PC-9 (cell line): ENCODE measurements at regions not wholly inside any gene's neighbourhood (a gene's known extent, or its start where the extent isn't known, plus 50 kb on each side); places are given as distances from the start of the nearest gene placed in this dataset.

Experiments
- BruUV-seq: library from RNA; stranded (reverse); fragments of 400-500 nt; replicated peaks from 2 replicates; lab custom pipeline; 2021; lab: Mats Ljungman, UMichigan
- CTCF ChIA-PET: fragments of 300-600 bp; sonication (Branson Sonifier 250); formaldehyde crosslinking; loops from one replicate; lab custom pipeline; 2022; ENCODE audit warnings: antibody characterized with exemption; lab: Charles Lee
- POLR2A ChIA-PET: fragments of 300-600 bp; sonication (Branson Sonifier 250); formaldehyde crosslinking; loops from one replicate; lab custom pipeline; 2022; ENCODE audit warnings: antibody characterized with exemption; ENCODE audit not compliant: unreplicated experiment; lab: Charles Lee
- DNase-seq, 2 experiments: peaks; one replicate each; pipeline versions ENCODE4 v3.0.0 to v3.0.0-alpha.2; 2015 to 2022; ENCODE audit warnings: mixed read lengths in 1 of 2
- H2AFZ ChIP-seq: fragments of 200-600 bp; sonication (generic); 2 replicates; pipeline ENCODE4 v1.8.1; 2017; ENCODE audit warnings: antibody characterized with exemption
- H3F3A ChIP-seq: fragments of 200-600 bp; sonication (generic); 2 replicates; pipeline ENCODE4 v1.8.1; 2017; ENCODE audit warnings: antibody characterized with exemption, mild to moderate bottlenecking, low read depth; ENCODE audit not compliant: insufficient read depth
- H3K27ac ChIP-seq: fragments of 200-600 bp; sonication (generic); 2 replicates; pipeline ENCODE4 v1.6.1; 2016; ENCODE audit warnings: mixed run types
- H3K27me3 ChIP-seq: fragments of 200-600 bp; sonication (generic); 2 replicates; pipeline ENCODE4 v1.6.1; 2016; ENCODE audit warnings: low read depth, mixed run types; ENCODE audit not compliant: insufficient read depth
- H3K36me3 ChIP-seq: fragments of 200-600 bp; sonication (generic); 2 replicates; pipeline ENCODE4 v1.6.1; 2016; ENCODE audit warnings: low read depth, mixed run types
- H3K4me1 ChIP-seq: fragments of 200-600 bp; sonication (generic); replicated peaks from 2 replicates; pipeline ENCODE4 v1.6.1; 2016; ENCODE audit warnings: mixed run types; ENCODE audit not compliant: insufficient read depth
- H3K4me2 ChIP-seq: fragments of 200-600 bp; sonication (generic); 2 replicates; pipeline ENCODE4 v1.6.1; 2017; ENCODE audit warnings: mixed run types
- H3K4me3 ChIP-seq: fragments of 200-600 bp; sonication (generic); 2 replicates; pipeline ENCODE4 v1.6.1; 2016; ENCODE audit warnings: mixed run types
- H3K79me2 ChIP-seq: fragments of 200-600 bp; sonication (generic); 2 replicates; pipeline ENCODE4 v1.6.1; 2017; ENCODE audit warnings: low read depth, mixed run types
- H3K9me2 ChIP-seq: fragments of 200-600 bp; sonication (generic); 2 replicates; pipeline ENCODE4 v1.8.1; 2017; ENCODE audit warnings: mild to moderate bottlenecking; ENCODE audit not compliant: insufficient read depth
- H3K9me3 ChIP-seq: fragments of 200-600 bp; sonication (generic); 2 replicates; pipeline ENCODE4 v1.8.1; 2016; ENCODE audit warnings: low read depth; ENCODE audit not compliant: insufficient read depth
- H4K20me1 ChIP-seq: fragments of 200-600 bp; sonication (generic); 2 replicates; pipeline ENCODE4 v1.8.1; 2017; ENCODE audit not compliant: insufficient read depth
- EZH2 ChIP-seq: fragments of 200-600 bp; sonication (generic); IDR thresholded peaks from 2 replicates; pipeline ENCODE4 v1.8.0; 2017; ENCODE audit warnings: antibody characterized with exemption, low read depth
- intact Hi-C: fragments of 100-400 bp; cut with micrococcal nuclease; formaldehyde crosslinking; loops from one replicate; pipeline ENCODE4 v1.10.0; 2022; ENCODE audit not compliant: unreplicated experiment
- TF ChIP-seq, protein P1 (sequence below): fragments of 200-600 bp; sonication (generic); conservative IDR thresholded peaks from 2 replicates; pipeline ENCODE4 v1.6.1; 2017; ENCODE audit warnings: mixed run types, antibody characterized with exemption, mild to moderate bottlenecking, moderate library complexity

DNA sequence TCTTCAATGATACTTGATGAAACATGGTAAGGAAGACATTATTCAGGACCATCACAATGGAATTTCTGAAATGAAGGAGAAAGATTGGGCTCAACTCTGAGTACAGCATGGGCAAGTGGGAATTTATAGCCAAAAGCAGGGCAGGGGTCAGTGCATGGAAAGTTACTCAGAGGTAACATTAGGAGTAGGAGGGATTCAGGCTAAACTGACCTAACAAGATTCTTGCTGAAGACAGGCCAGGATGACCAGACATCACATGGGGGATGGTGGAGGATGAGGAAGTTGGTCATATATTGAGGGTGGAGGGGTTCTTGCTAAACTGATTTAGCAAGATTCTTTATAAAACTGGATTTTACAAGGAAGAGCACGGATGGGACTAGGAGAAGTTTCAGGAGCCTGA is 489.8 kb downstream of the ADCYAP1 start:
- H3K9me2 ChIP-seq, result no peaks in the 10 kb centered on the region; the same call in none of the 2 replicates
- no peak overlapping the region for H3K4me3 ChIP-seq
- intact Hi-C loops, result no loop called here
- 0 out of 2 replicates have a peak, but pooled peaks cover 3% of the 10 kb centered on the region for H4K20me1 ChIP-seq
- no peak overlapping the region for H2AFZ ChIP-seq
- ChIA-PET POLR2A (no interaction called here), CTCF (no interaction called here)
- BruUV-seq, result no TSS peak
- peaks cover 2% of the 10 kb centered on the region; the same call in 1 of the 2 replicates for H3K9me3 ChIP-seq
- peak overlapping the region; percentile 40; the same call in 1 of the 2 replicates for H3K27ac ChIP-seq
- H3K36me3 ChIP-seq, result peaks cover 12% of the 10 kb centered on the region; the same call in 1 of the 2 replicates
- H3F3A ChIP-seq, result no peaks in the 10 kb centered on the region
- peaks cover 42% of the 10 kb centered on the region for H3K79me2 ChIP-seq
- TF ChIP-seq, protein P1, sequence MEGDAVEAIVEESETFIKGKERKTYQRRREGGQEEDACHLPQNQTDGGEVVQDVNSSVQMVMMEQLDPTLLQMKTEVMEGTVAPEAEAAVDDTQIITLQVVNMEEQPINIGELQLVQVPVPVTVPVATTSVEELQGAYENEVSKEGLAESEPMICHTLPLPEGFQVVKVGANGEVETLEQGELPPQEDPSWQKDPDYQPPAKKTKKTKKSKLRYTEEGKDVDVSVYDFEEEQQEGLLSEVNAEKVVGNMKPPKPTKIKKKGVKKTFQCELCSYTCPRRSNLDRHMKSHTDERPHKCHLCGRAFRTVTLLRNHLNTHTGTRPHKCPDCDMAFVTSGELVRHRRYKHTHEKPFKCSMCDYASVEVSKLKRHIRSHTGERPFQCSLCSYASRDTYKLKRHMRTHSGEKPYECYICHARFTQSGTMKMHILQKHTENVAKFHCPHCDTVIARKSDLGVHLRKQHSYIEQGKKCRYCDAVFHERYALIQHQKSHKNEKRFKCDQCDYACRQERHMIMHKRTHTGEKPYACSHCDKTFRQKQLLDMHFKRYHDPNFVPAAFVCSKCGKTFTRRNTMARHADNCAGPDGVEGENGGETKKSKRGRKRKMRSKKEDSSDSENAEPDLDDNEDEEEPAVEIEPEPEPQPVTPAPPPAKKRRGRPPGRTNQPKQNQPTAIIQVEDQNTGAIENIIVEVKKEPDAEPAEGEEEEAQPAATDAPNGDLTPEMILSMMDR, result no peak
- no peak for TF ChIP-seq EZH2
- peaks cover 27% of the 10 kb centered on the region for H3K4me1 ChIP-seq
- H3K27me3 ChIP-seq, result no peaks in the 10 kb centered on the region
- peak in 1 of 2 experiments; percentile 52 for DNase-seq
- peak overlapping the region; percentile 12 for H3K4me2 ChIP-seq

DNA sequence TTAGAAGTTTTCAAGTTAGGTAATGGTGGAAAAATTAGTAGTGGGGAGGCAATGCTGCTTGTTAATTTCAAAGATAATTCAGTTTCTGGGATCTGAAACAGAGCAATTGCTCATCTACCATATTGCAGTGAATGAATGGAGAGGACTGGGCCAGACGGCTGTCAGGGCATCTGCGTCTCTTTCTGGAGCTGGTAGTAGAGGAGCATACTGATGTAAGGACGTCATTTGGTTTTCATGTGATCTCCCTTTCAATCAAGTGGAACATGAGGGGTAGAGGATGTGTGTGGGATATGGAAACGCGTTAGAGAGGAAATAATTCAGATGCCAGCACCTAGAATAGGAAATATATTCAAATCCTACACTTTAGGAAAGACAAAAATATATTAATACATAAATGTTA is 490.3 kb downstream of the ADCYAP1 start:
- no peaks in the 10 kb centered on the region for H3K27me3 ChIP-seq
- H3K9me2 ChIP-seq, result no peaks in the 10 kb centered on the region; the same call in none of the 2 replicates
- H3K79me2 ChIP-seq, result peaks cover 45% of the 10 kb centered on the region
- ChIA-PET CTCF (no interaction called here), POLR2A (no interaction called here)
- H3K27ac ChIP-seq, result 0 out of 2 replicates have a peak overlapping the region, but pooled peaks have one; percentile 40
- 0 out of 2 replicates have a peak, but pooled peaks cover 3% of the 10 kb centered on the region for H4K20me1 ChIP-seq
- peaks cover 27% of the 10 kb centered on the region for H3K4me1 ChIP-seq
- H3K9me3 ChIP-seq, result peaks cover 2% of the 10 kb centered on the region; the same call in 1 of the 2 replicates
- intact Hi-C loops, result no loop called here
- peaks cover 12% of the 10 kb centered on the region; the same call in 1 of the 2 replicates for H3K36me3 ChIP-seq
- no peak overlapping the region for H2AFZ ChIP-seq
- H3F3A ChIP-seq, result no peaks in the 10 kb centered on the region
- peak overlapping the region; percentile 12 for H3K4me2 ChIP-seq
- BruUV-seq, result no TSS peak
- no peak for DNase-seq
- no peak for TF ChIP-seq EZH2
- TF ChIP-seq, protein P1, result no peak
- no peak overlapping the region for H3K4me3 ChIP-seq

DNA sequence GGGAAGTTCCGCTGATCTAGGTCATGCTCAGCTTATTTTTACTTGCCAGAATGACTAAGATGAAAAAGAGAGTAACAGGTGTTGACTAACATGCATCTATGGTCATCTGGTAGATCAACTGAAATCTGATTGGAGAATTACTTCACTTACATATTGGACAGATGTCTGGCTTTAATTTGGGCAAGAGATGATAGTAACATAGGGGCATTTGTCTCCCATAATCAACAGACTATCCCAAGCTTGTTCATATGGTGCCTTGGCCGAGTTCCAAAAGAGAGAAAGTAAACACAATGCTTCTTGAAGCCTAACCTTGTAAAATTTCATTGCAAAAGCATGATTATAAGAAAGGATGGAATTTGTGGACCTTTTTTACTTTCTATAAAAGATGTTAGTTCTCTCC is 503.7 kb downstream of the ADCYAP1 start:
- intact Hi-C loops, result no loop called here
- H3F3A ChIP-seq, result peaks cover 4% of the 10 kb centered on the region; the same call in 1 of the 2 replicates
- H3K79me2 ChIP-seq, result peaks cover 36% of the 10 kb centered on the region
- peaks cover 20% of the 10 kb centered on the region for H3K4me1 ChIP-seq
- TF ChIP-seq, protein P1, result no peak
- no peak for TF ChIP-seq EZH2
- H2AFZ ChIP-seq, result no peak overlapping the region
- no peak for DNase-seq
- H3K9me2 ChIP-seq, result no peaks in the 10 kb centered on the region
- H3K9me3 ChIP-seq, result no peaks in the 10 kb centered on the region
- POLR2A ChIA-PET, result no interaction called here
- no peaks in the 10 kb centered on the region for H3K36me3 ChIP-seq
- H3K4me3 ChIP-seq, result no peak overlapping the region
- peaks cover 3% of the 10 kb centered on the region; the same call in 1 of the 2 replicates for H4K20me1 ChIP-seq
- no TSS peak for BruUV-seq
- no peak overlapping the region for H3K4me2 ChIP-seq
- H3K27ac ChIP-seq, result no peak overlapping the region
- H3K27me3 ChIP-seq, result no peaks in the 10 kb centered on the region
- CTCF ChIA-PET, result no interaction called here
